Fibroblast of villous mesenchyme (primary cell): ENCODE measurements at regions not wholly inside any gene's neighbourhood (a gene's known extent, or its start where the extent isn't known, plus 50 kb on each side); places are given as distances from the start of the nearest gene placed in this dataset.
A peak's percentile ranks its signal among the peaks of the same experiment; 100 is the strongest.

ENCODE experiments used
- DNase-seq: peaks from one replicate; pipeline ENCODE4 v3.0.0-alpha.2; 2010; ENCODE audit warnings: low read depth
- H3K4me3 ChIP-seq: 2 replicates; pipeline ENCODE4 v1.5.1; 2011; ENCODE audit warnings: low read depth, mild to moderate bottlenecking, low read length
- CTCF ChIP-seq: IDR thresholded peaks from 2 replicates; pipeline ENCODE4 v1.5.1; 2012; ENCODE audit warnings: low read depth, mild to moderate bottlenecking, low read length; ENCODE audit not compliant: insufficient read depth

- no peak for TF ChIP-seq CTCF
- DNase-seq: no peak
- no peak overlapping the region for H3K4me3 ChIP-seq
Observed at GRCh38 chr12:88729196-88729595, 148.9 kb upstream of the KITLG start.

- TF ChIP-seq CTCF: no peak
- no peak overlapping the region for H3K4me3 ChIP-seq
- no peak for DNase-seq
Observed at GRCh38 chr12:88726806-88727720, 146.8 kb upstream of the KITLG start.

- no peak for TF ChIP-seq CTCF
- H3K4me3 ChIP-seq: no peak overlapping the region
- DNase-seq: no peak
Observed at GRCh38 chr12:88725592-88726143, 145.4 kb upstream of the KITLG start.

- DNase-seq: peak; percentile 6
- TF ChIP-seq CTCF: no peak
Observed at GRCh38 chr12:88723219-88723618, 142.9 kb upstream of the KITLG start.

GRCh38 chr12:88720785-88721650 lies 140.7 kb upstream of the KITLG start:
- H3K4me3 ChIP-seq: no peak overlapping the region
- no peak for DNase-seq
- no peak for TF ChIP-seq CTCF

More at GRCh38 chr12:88723219-88723618, 142.9 kb upstream of the KITLG start:
- H3K4me3 ChIP-seq: no peak overlapping the region

GRCh38 chr12:88720231-88720630 lies 140.0 kb upstream of the KITLG start:
- DNase-seq: no peak
- TF ChIP-seq CTCF: no peak
- H3K4me3 ChIP-seq: no peak overlapping the region
